ENCODE measurements at regions not wholly inside any gene's neighbourhood (a gene's known extent, or its start where the extent isn't known, plus 50 kb on each side); places are given as distances from the start of the nearest gene placed in this dataset.
"Not testable (repeated sequence)": the region's sequence is repeated elsewhere in the genome, so short reads cannot be mapped to it uniquely, and the experiment has no call there.

GRCh38 chr14:44388306-44388705 lies 118.8 kb downstream of the FSCB start:
- no peak for DNase-seq (ENCODE audit: extremely low read depth in 1 of 2, low read depth in 1 of 2)

DNA sequence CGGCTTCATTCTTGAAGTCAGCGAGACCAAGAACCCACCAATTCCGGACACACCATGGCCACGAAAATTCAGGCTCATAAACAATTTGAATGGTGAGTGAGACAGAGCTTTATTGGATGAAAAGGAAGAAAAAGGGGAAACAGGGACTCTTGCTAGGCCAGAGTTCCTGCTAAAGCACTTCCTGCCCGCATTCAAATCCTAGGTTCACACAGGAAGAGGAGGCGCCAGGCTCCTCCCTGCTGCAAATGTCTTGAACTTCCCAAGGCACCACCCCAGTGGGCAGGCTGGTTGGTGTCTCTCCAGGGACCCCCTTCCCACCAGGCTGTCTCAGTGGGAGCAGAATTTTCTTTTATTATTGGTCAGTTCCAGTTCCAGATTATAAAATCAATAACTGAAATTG lies 121.2 kb downstream of the FSCB start:
- DNase-seq (ENCODE audit: extremely low read depth in 1 of 2, low read depth in 1 of 2), result no peak

GRCh38 chr14:44385296-44385695 lies 121.8 kb downstream of the FSCB start:
- not testable (repeated sequence) for DNase-seq (ENCODE audit: extremely low read depth in 1 of 2, low read depth in 1 of 2)

DNA sequence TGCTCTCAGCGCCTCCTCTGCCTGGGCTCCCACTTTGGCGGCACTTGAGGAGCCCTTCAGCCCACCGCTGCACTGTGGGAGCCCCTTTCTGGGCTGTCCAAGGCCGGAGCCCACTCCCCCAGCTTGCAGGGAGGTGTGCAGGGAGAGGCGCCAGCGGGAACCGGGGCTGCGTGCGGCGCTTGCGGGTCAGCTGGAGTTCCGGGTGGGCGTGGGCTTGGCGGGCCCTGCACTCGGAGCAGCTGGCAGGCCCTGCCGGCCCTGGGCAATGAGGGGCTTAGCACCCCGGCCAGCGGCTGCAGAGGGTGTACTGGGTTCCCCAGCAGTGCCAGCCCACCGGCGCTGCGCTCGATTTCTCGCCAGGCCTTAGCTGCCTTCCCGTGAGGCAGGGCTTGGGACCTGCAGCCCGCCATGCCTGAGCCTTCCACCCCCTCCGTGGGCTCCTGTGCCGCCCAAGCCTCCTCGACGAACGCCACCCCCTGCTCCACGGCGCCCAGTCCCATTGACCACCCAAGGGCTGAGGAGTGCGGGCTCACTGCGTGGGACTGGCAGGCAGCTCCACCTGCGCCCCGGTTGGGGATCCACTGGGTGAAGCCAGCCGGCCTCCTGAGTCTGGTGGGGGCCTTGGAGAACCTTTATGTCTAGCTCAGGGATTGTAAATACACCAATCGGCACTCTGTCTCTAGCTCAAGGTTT lies 122.3 kb downstream of the FSCB start:
- not testable (repeated sequence) for DNase-seq (ENCODE audit: extremely low read depth in 1 of 2, low read depth in 1 of 2)

DNA sequence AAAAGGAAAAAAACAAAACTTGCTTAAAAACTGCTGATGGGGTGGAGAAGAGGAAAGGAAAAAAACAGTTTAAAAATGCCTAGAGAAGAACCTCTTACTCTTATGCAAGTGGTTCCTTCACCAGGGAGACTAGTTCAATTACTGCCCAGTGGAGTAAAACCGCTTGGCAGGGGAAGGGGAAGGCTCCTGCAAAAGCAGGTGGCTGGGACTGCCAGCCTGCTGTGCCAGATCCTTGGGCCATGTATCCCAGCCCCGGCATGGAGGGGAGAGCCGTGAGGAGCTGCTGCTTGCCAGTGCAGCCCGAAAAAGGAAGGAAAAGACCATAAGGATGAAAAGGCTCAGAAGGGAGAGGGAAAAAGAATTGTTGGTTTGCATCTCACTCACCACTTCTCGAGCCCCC lies 123.0 kb downstream of the FSCB start:
- no peak for DNase-seq (ENCODE audit: extremely low read depth in 1 of 2, low read depth in 1 of 2)

DNA sequence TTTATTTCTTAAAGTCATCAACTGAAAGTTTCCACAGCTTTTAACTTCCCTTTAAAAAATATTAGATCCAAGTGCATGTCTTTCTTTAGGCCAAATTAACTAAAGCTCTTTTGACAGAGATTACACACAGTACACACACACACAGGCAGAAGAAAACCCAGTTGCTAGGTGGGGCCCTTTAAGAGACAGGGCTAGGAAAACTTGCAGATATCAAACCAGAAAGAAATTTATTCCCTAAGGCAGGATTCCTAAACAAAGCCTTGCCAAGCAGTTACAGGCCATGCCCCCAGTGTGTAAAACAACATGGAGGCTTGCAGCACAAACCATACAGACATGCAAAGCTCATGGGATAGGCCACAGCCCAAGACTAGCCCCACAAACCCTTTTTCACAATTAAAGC lies 123.4 kb downstream of the FSCB start:
- DNase-seq (ENCODE audit: extremely low read depth in 1 of 2, low read depth in 1 of 2), result no peak

DNA sequence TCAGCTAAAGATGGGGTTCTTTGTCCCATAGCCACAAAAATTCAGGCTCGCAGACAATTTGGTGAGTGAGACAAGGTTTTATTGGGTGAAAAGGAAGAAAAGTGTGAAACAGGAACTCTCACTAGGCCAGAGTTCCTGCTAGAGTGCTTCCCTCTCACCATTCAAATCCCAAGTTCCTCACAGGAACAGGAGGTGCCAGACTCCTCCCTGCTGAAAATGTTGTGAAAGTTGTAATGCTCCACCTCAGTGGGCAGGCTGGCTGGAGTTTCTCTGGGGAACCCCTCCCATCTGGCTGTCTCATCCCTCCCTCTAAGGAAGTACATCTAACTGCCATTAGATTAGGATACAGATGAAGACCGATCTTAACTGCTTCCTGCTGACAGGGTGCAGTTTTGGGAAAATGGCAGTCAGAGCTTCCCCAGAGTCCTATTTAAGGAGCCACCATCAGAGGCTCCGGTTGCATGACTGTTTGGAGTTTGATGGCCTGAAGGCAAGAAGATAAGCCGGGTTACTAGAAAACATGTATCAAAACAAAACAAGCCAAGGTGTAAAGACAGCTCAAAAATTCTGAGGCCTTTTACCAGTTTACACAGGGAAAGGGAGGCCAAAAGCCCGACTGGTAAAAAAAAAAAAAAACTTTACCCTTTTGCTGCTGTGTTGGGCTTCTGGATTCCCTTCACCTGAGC lies 127.6 kb downstream of the FSCB start:
- DNase-seq (ENCODE audit: extremely low read depth in 1 of 2, low read depth in 1 of 2), result no peak

DNA sequence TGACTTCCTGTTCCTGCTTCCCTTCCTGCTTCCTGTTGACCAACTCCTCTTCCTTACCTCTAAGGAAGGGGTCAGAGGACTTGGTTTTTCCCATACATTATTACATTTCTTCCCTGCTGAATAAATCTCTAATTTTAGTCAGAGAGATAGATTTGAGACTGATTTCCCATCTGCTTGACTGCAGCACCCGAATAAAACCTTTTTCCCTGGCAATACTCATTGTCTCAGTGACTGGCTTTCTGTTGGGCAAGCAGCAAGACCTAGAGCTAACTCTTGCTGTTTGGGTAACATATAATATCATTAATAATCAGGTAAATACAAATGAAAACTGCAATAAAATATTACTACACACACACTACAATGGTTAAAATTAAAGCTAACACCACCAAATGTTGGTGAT lies 132.2 kb downstream of the FSCB start:
- no peak for DNase-seq (ENCODE audit: extremely low read depth in 1 of 2, low read depth in 1 of 2)

GRCh38 chr14:44372807-44373489 lies 134.1 kb downstream of the FSCB start:
- DNase-seq (ENCODE audit: extremely low read depth in 1 of 2, low read depth in 1 of 2), result no peak

GRCh38 chr14:44372231-44372630 lies 134.9 kb downstream of the FSCB start:
- no peak for DNase-seq (ENCODE audit: extremely low read depth in 1 of 2, low read depth in 1 of 2)

DNA sequence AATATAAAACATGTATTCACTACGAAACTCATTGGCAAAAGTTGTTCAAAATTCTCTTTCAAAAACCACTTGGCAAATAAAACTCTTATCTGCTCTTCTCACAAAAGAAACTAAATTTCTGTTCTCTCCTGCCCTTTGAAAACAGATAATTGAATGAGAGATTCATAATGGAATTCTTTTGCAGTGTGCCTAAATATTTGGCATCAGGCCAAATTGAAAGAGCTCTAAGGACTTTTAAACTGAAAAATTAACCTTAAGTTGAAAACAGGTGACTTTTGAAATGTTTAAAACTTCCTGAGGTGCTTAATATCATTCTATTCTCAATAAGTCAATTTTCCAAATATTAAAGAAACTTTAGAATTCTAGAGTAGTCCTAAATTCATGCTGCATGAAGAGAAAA lies 136.4 kb downstream of the FSCB start:
- no peak for DNase-seq (ENCODE audit: extremely low read depth in 1 of 2, low read depth in 1 of 2)

- no peak for DNase-seq (ENCODE audit: extremely low read depth in 1 of 2, low read depth in 1 of 2)
These were observed 137.5 kb downstream of the FSCB start for GRCh38 chr14:44369401-44370123.

DNA sequence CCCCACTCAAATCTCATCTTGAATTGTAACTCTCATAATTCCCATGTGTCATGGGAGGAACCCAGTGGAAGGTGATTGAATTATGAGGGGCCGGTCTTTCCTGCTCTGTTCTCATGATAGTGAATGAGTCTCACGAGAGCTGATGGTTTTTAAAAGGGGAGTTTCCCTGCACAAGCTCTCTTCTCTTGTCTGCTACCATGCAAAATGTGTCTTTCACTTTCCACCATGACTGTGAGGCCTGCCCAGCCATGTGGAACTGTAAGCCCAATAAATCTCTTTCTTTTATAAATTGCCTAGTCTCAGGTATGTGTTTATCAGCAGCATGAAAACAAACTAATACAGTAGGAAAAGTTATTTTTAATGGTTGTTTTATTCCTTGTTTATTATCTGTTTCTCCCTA lies 146.0 kb downstream of the FSCB start:
- DNase-seq (ENCODE audit: extremely low read depth in 1 of 2, low read depth in 1 of 2), result no peak

DNA sequence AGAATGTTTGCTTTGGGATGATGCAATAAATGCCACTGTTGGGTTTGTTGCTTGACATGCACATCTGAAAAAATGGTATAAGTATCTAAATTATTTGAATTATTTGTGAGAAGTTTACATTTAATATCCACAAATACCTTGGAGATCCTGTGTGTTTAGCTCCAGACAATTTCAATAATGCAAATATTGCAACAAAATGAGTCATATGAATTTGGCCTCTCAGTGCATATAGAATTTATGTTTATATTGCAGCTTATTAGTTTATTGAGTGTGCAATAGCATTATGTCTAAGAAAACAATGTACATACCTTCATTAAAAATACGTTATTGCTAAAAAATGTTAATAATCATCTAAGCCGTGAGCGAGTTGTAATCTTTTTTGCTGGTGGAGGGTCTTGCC lies 153.3 kb downstream of the FSCB start:
- no peak for DNase-seq (ENCODE audit: extremely low read depth in 1 of 2, low read depth in 1 of 2)

DNA sequence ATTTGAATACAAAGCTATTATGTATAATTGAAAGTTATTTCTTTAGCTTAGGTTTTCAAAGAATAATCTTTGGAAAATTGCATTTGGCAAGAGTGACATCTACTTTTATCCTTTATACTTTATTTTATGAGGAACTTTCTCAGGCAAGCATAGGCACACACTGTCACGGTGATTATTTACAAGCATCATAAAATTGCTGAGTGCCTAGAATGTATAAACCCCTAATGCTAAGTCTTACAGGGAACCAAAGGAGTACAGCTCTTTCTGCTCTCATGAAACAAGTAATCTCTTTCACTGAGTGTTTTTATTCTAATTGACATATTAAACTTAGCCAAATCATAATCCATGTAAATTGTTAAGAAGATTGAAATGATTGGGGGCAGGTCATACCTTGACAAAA lies 154.9 kb downstream of the FSCB start:
- no peak for DNase-seq (ENCODE audit: extremely low read depth in 1 of 2, low read depth in 1 of 2)

DNA sequence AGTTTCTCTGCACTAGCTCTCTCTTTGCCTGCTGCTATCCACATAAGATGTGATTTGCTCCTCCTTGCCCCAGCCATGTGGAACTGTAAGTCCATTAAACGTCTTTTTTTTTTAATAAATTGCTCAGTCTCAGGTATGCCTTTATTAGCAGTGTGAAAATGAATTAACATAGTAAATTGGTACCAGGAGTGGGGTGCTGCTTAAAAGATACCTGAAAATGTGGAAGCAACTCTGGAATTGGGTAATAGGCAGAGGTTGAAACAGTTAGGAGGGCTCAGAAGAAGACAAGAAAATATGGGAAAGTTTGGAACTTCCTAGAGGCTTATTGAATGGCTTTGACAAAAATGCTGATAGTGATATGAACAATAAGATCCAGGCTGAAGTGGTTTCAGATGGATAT lies 159.8 kb downstream of the FSCB start:
- no peak for DNase-seq (ENCODE audit: extremely low read depth in 1 of 2, low read depth in 1 of 2)

GRCh38 chr14:44341116-44341515 lies 166.0 kb downstream of the FSCB start:
- no peak for DNase-seq (ENCODE audit: extremely low read depth in 1 of 2, low read depth in 1 of 2)

DNA sequence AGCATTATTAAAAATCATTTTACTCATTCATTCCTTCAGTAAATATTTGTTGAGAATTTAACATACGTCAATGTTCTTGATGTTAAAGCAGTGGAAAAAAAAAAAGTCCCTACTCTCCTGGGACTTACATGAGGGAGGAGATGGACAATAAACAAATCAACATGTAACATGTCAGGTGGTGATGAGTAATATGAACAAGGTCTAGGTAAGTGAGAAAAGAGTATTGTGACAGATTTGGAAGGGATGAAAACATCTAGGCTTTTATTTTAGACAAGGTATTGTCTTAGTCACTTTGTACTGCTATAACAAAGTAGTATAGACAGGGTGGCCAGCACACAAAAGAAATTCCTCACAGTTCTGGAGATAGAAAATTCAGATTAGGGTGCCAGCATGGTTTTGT lies 167.2 kb downstream of the FSCB start:
- no peak for DNase-seq (ENCODE audit: extremely low read depth in 1 of 2, low read depth in 1 of 2)

DNA sequence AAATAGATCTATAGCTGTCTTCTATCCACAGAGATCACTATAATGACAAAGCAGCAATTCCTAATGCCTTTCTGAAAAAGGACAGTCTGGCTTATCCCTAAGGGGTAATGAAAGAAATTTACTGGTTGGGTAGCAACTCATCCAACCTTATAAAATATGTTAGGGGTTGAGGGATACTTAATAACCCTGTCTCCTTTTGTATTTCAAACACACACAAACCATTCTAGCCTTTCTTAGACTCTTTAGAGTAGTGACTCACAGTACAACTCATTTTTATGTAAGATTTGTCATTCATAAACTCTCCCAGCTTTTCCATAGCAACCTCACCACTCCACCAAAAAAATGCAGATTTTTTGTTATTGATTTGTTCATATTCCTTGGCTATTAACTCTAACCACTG lies 167.9 kb downstream of the FSCB start:
- DNase-seq (ENCODE audit: extremely low read depth in 1 of 2, low read depth in 1 of 2), result no peak

DNA sequence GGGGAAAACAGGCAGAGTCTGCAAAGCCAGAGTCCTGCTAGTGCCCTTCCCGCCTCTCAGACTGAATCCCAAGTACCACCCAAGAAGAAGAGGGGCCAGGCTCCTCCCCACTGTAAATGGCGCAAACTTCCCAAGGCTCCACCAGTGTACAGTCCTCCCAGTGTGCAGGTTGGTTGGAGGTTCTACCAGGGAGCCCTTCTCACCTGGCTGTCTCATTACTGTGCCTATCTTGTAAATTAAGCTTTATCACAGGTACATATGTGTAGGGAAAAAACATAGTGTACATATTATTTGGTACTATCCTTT lies 189.7 kb downstream of the FSCB start:
- no peak for DNase-seq (ENCODE audit: extremely low read depth in 1 of 2, low read depth in 1 of 2)

DNA sequence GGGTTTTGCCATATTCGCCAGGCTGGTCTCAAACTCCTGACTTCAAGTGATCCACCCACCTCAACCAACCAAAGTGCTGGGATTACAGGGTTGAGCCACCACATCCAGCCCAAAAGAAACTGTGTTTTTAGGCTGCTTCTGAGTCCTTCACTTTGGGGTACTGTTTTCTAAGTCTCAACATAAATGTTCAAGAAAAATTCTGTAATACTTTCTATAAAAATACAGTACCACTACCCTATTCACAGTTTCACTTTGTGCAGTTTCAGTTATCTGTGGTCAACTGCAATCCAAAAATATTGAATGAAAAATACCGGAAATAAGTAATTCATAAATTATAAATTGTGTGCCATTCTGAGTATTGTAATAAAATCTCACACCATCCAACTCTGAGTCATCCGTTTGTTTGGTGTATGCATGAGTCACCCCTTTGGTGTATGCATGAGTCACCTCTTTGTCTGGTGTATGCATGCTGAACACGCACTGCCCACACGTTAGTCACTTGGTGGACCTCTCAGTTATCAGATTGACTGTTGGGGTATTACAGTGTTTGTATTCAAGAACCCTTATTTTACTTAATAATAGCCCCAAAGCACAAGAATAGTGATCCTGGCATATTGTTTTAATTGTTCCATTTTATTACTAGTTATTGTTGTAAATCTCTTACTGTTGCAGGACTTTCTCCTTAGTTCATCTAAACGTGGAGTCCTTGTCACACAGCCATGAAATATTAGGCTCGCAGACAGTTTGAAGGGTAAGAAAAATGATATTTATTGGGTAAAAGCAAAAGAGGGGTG lies 190.2 kb downstream of the FSCB start:
- DNase-seq (ENCODE audit: extremely low read depth in 1 of 2, low read depth in 1 of 2), result peak in 1 of 2 donors; percentile 4
